MM.1S (cell line): ENCODE measurements at regions not wholly inside any gene's neighbourhood (a gene's known extent, or its start where the extent isn't known, plus 50 kb on each side); places are given as distances from the start of the nearest gene placed in this dataset.

Experiments
- CTCF ChIP-seq: fragments of 300-600 bp; sonication (generic); IDR thresholded peaks from 2 replicates; pipeline ENCODE4 v1.5.1; 2016; ENCODE audit warnings: antibody characterized with exemption, low read length, mixed read lengths
- EZH2 ChIP-seq: fragments of 300-600 bp; sonication (generic); optimal IDR thresholded peaks from 2 replicates; pipeline ENCODE3; 2017; ENCODE audit warnings: low read depth, mild to moderate bottlenecking, antibody characterized with exemption, low read length, mixed read lengths

GRCh38 chr4:166435449-166435848 is 562.4 kb downstream of the TLL1 start:
- no peak for TF ChIP-seq CTCF
- no peak for TF ChIP-seq EZH2
